IMR-90 (cell line): ENCODE measurements at regions not wholly inside any gene's neighbourhood (a gene's known extent, or its start where the extent isn't known, plus 50 kb on each side); places are given as distances from the start of the nearest gene placed in this dataset.

Source experiments
- ATAC-seq: fragments of 200-7000 bp; cut with Tn5 transposase; 2 replicates; pipeline ENCODE4 v1.9.1; 2020; ENCODE audit warnings: low read depth, mild to moderate bottlenecking, moderate library complexity
- BruUV-seq: library from RNA; stranded (reverse); fragments of 400-500 nt; replicated peaks from 2 replicates; lab custom pipeline; 2021; lab: Mats Ljungman, UMichigan
- CTCF ChIA-PET: fragments of 300-600 bp; formaldehyde crosslinking; extraction: SDS; loops from one replicate; lab custom pipeline; 2021; ENCODE audit warnings: antibody characterized with exemption; lab: Yijun Ruan, JAX
- POLR2A ChIA-PET: fragments of 300-600 bp; sonication (Branson Sonifier 250); formaldehyde crosslinking; loops from one replicate; lab custom pipeline; 2022; ENCODE audit warnings: antibody characterized with exemption; ENCODE audit not compliant: unreplicated experiment; lab: Charles Lee
- DNase-seq: peaks from one replicate; pipeline ENCODE4 v3.0.0; 2013
- H2AFZ ChIP-seq: replicated peaks from 2 replicates; pipeline ENCODE3; 2013; ENCODE audit warnings: low read length, mild to moderate bottlenecking; ENCODE audit not compliant: poor library complexity
- H2AK5ac ChIP-seq: 2 replicates; pipeline ENCODE4 v1.6.1; 2013; ENCODE audit warnings: low read depth, low read length, inconsistent platforms
- H2AK9ac ChIP-seq: replicated peaks from 2 replicates; pipeline ENCODE3; 2013; ENCODE audit warnings: mild to moderate bottlenecking, low read depth, low read length, moderate library complexity; ENCODE audit not compliant: poor library complexity
- H2BK120ac ChIP-seq: 2 replicates; pipeline ENCODE4 v1.6.1; 2013; ENCODE audit warnings: low read depth, low read length, inconsistent platforms
- H2BK15ac ChIP-seq: 3 replicates; pipeline ENCODE4 v1.6.1; 2013; ENCODE audit warnings: low read depth, low read length, inconsistent platforms
- H2BK20ac ChIP-seq: 2 replicates; pipeline ENCODE4 v1.6.1; 2013; ENCODE audit warnings: low read depth, mild to moderate bottlenecking, inconsistent platforms, low read length, moderate library complexity
- H2BK5ac ChIP-seq: 2 replicates; pipeline ENCODE4 v1.6.1; 2013; ENCODE audit warnings: mild to moderate bottlenecking, low read depth, low read length, inconsistent platforms; ENCODE audit not compliant: poor library complexity, severe bottlenecking
- H3K14ac ChIP-seq: replicated peaks from 2 replicates; pipeline ENCODE4 v1.6.1; 2013; ENCODE audit warnings: low read depth, low read length, inconsistent platforms
- H3K18ac ChIP-seq: 2 replicates; pipeline ENCODE4 v1.6.1; 2013; ENCODE audit warnings: low read depth, low read length, control low read depth
- H3K23ac ChIP-seq: 2 replicates; pipeline ENCODE4 v1.6.1; 2013; ENCODE audit warnings: low read depth, low read length, inconsistent platforms
- H3K27ac ChIP-seq: 2 replicates; pipeline ENCODE4 v1.5.1; 2013; ENCODE audit warnings: mild to moderate bottlenecking, control low read depth, low read length; ENCODE audit not compliant: insufficient read depth
- H3K27me3 ChIP-seq: 2 replicates; pipeline ENCODE4 v1.6.1; 2013; ENCODE audit warnings: low read length; ENCODE audit not compliant: control insufficient read depth, insufficient read depth
- H3K36me3 ChIP-seq: 2 replicates; pipeline ENCODE4 v1.6.1; 2013; ENCODE audit warnings: low read length, mixed read lengths; ENCODE audit not compliant: control insufficient read depth, insufficient read depth
- H3K4ac ChIP-seq: 2 replicates; pipeline ENCODE4 v1.6.1; 2013; ENCODE audit warnings: low read depth, low read length, inconsistent platforms
- H3K4me1 ChIP-seq: 2 replicates; pipeline ENCODE4 v1.6.1; 2013; ENCODE audit warnings: low read length, mixed read lengths; ENCODE audit not compliant: control insufficient read depth, insufficient read depth
- H3K4me2 ChIP-seq: 2 replicates; pipeline ENCODE4 v1.6.1; 2013; ENCODE audit warnings: low read depth, mild to moderate bottlenecking, control low read depth, low read length, moderate library complexity
- H3K4me3 ChIP-seq: 2 replicates; pipeline ENCODE4 v1.5.1; 2013; ENCODE audit warnings: low read depth, mild to moderate bottlenecking, control low read depth, low read length, moderate library complexity; ENCODE audit not compliant: insufficient read depth
- H3K56ac ChIP-seq: 2 replicates; pipeline ENCODE4 v1.6.1; 2013; ENCODE audit warnings: low read length, inconsistent platforms; ENCODE audit not compliant: insufficient read depth; ENCODE audit errors: extremely low read depth
- H3K79me1 ChIP-seq, 2 experiments: 2 replicates each; pipeline ENCODE4 v1.6.1; 2013; ENCODE audit warnings: low read length in 2 of 2, inconsistent platforms in 1 of 2, low read depth in 1 of 2
- H3K9ac ChIP-seq: 2 replicates; pipeline ENCODE4 v1.6.1; 2013; ENCODE audit warnings: low read depth, low read length, control low read depth
- H3K9me1 ChIP-seq: 2 replicates; pipeline ENCODE4 v1.6.1; 2013; ENCODE audit warnings: low read length, inconsistent platforms; ENCODE audit not compliant: insufficient read depth
- H3K9me3 ChIP-seq: 2 replicates; pipeline ENCODE4 v1.6.1; 2013; ENCODE audit warnings: low read length; ENCODE audit not compliant: control insufficient read depth, insufficient read depth
- H4K20me1 ChIP-seq: 2 replicates; pipeline ENCODE4 v1.6.1; 2013; ENCODE audit warnings: low read length, inconsistent platforms; ENCODE audit not compliant: insufficient read depth
- H4K5ac ChIP-seq: 2 replicates; pipeline ENCODE4 v1.6.1; 2013; ENCODE audit warnings: mild to moderate bottlenecking, low read depth, low read length, control low read depth
- H4K8ac ChIP-seq, 2 experiments: 2 replicates each; pipeline ENCODE4 v1.6.1; 2013; ENCODE audit warnings: low read depth in 2 of 2, low read length in 2 of 2, control low read depth in 1 of 2, inconsistent platforms in 1 of 2
- H4K91ac ChIP-seq: 2 replicates; pipeline ENCODE4 v1.6.1; 2013; ENCODE audit warnings: low read depth, low read length, inconsistent platforms; ENCODE audit not compliant: insufficient read depth
- BHLHE40 ChIP-seq: fragments of 150-350 bp; IDR thresholded peaks from 2 replicates; pipeline ENCODE4 v1.6.1; 2016; ENCODE audit warnings: mild to moderate bottlenecking, low read depth, low read length
- CHD1 ChIP-seq: IDR thresholded peaks from 2 replicates; pipeline ENCODE4 v1.6.1; 2012; ENCODE audit warnings: low read depth, low read length, improper control_type of control experiment
- CTCF ChIP-seq: conservative IDR thresholded peaks from 2 replicates; pipeline ENCODE4 v1.5.1; 2012; ENCODE audit warnings: mild to moderate bottlenecking, low read depth, low read length, improper control_type of control experiment
- ELK1 ChIP-seq: fragments of 150-350 bp; IDR thresholded peaks from 2 replicates; pipeline ENCODE4 v1.6.1; 2016; ENCODE audit warnings: low read depth, mild to moderate bottlenecking, low read length, moderate library complexity, borderline replicate concordance
- FOS ChIP-seq: fragments of 150-350 bp; IDR thresholded peaks from 2 replicates; pipeline ENCODE4 v1.6.1; 2016; ENCODE audit warnings: low read depth, low read length
- MAFK ChIP-seq: IDR thresholded peaks from 2 replicates; pipeline ENCODE4 v1.6.1; 2012; ENCODE audit warnings: low read depth, low read length, improper control_type of control experiment
- MAZ ChIP-seq: IDR thresholded peaks from 2 replicates; pipeline ENCODE4 v1.6.1; 2012; ENCODE audit warnings: low read depth, mild to moderate bottlenecking, low read length, improper control_type of control experiment, moderate library complexity, borderline replicate concordance
- MXI1 ChIP-seq: IDR thresholded peaks from 2 replicates; pipeline ENCODE4 v1.6.1; 2012; ENCODE audit warnings: low read depth, mild to moderate bottlenecking, low read length, moderate library complexity, borderline replicate concordance
- NFE2L2 ChIP-seq: fragments of 150-350 bp; IDR thresholded peaks from 2 replicates; pipeline ENCODE4 v1.6.1; 2016; ENCODE audit warnings: low read depth, mild to moderate bottlenecking, low read length
- POLR2A ChIP-seq: IDR thresholded peaks from 2 replicates; pipeline ENCODE4 v1.6.1; 2012; ENCODE audit warnings: mild to moderate bottlenecking, low read depth, low read length
- RAD21 ChIP-seq: IDR thresholded peaks from 2 replicates; pipeline ENCODE4 v1.6.1; 2012; ENCODE audit warnings: low read length, improper control_type of control experiment
- RFX5 ChIP-seq: IDR thresholded peaks from 2 replicates; pipeline ENCODE4 v1.8.0; 2012; ENCODE audit warnings: low read depth, mild to moderate bottlenecking, low read length, moderate library complexity
- SMC3 ChIP-seq: fragments of 150-350 bp; IDR thresholded peaks from 2 replicates; pipeline ENCODE4 v1.6.1; 2016; ENCODE audit warnings: low read depth, mild to moderate bottlenecking, antibody characterized with exemption, low read length, moderate library complexity
- USF2 ChIP-seq: fragments of 150-350 bp; IDR thresholded peaks from 2 replicates; pipeline ENCODE4 v1.6.1; 2017; ENCODE audit warnings: mild to moderate bottlenecking, antibody characterized with exemption, low read length, low read depth
- WGBS, 2 experiments: methylation state at CpG; one replicate each; pipeline versions ENCODE4 v1.1.5 to v1.1.7; 2013; ENCODE audit warnings: missing lambda C conversion rate in 2 of 2; ENCODE audit not compliant: insufficient read length in 1 of 2; ENCODE audit errors: extremely low coverage in 2 of 2; 5-methylcytosine and 5-hydroxymethylcytosine counted together
- dilution Hi-C: fragments of 300-500 bp; cut with HindIII; formaldehyde crosslinking; loops from one replicate; pipeline ENCODE4 v1.14.3; 2018; ENCODE audit warnings: low sequenced_read_pairs; ENCODE audit not compliant: unreplicated experiment
- in situ Hi-C: fragments of 300-500 bp; cut with MboI; formaldehyde crosslinking; loops from 3 replicates; pipeline ENCODE4 v1.14.3; 2019; ENCODE audit warnings: low sequenced_read_pairs, inconsistent platforms, mixed read lengths
- intact Hi-C: fragments of 100-400 bp; cut with micrococcal nuclease; formaldehyde crosslinking; loops from 2 replicates; pipeline ENCODE4 v1.10.0; 2022

GRCh38 chr13:37290716-37291505, 185.4 kb upstream of the CSNK1A1L start:
- dilution Hi-C loops, result no loop called here
- TF ChIP-seq BHLHE40 (no peak), RFX5 (no peak), CTCF (no peak), FOS (no peak), MAZ (no peak), SMC3 (no peak), RAD21 (no peak), POLR2A (no peak), CHD1 (no peak), USF2 (no peak), ELK1 (no peak), MXI1 (no peak), NFE2L2 (no peak), MAFK (no peak)
- H3K4me2 ChIP-seq, result no peak overlapping the region
- WGBS, 2 experiments, result no CpG with 5 or more reads among the region's 6 CpGs
- no peak overlapping the region for H3K4ac ChIP-seq
- no peak overlapping the region for H4K8ac ChIP-seq
- H4K20me1 ChIP-seq, result no peaks in the 10 kb centered on the region
- no peak overlapping the region for H3K23ac ChIP-seq
- no peak overlapping the region for H2AK5ac ChIP-seq
- H3K4me1 ChIP-seq, result no peaks in the 10 kb centered on the region
- H3K27ac ChIP-seq, result no peak overlapping the region
- H3K36me3 ChIP-seq, result no peaks in the 10 kb centered on the region
- ChIA-PET CTCF (no interaction called here), POLR2A (no interaction called here)
- no peak overlapping the region for H2BK20ac ChIP-seq
- H4K5ac ChIP-seq, result no peak overlapping the region
- DNase-seq (no peak), ATAC-seq (no peak)
- no peaks in the 10 kb centered on the region for H3K27me3 ChIP-seq
- no peak overlapping the region for H4K91ac ChIP-seq
- H3K14ac ChIP-seq, result no peak overlapping the region
- no peak overlapping the region for H2BK120ac ChIP-seq
- in situ Hi-C loops, result no loop called here
- intact Hi-C loops, result no loop called here
- H3K9ac ChIP-seq, result no peak overlapping the region
- no peak overlapping the region for H3K4me3 ChIP-seq
- no peaks in the 10 kb centered on the region for H3K9me3 ChIP-seq
- no peak overlapping the region for H3K18ac ChIP-seq
- no peak overlapping the region for H2BK5ac ChIP-seq
- no peaks in the 10 kb centered on the region for H3K79me1 ChIP-seq
- BruUV-seq, result no TSS peak
- H2AK9ac ChIP-seq, result no peak overlapping the region
- no peak overlapping the region for H2AFZ ChIP-seq
- no peak overlapping the region for H3K56ac ChIP-seq
- H2BK15ac ChIP-seq, result no peak overlapping the region
- no peaks in the 10 kb centered on the region for H3K9me1 ChIP-seq
